GM12878 (cell line): ENCODE measurements at regions not wholly inside any gene's neighbourhood (a gene's known extent, or its start where the extent isn't known, plus 50 kb on each side); places are given as distances from the start of the nearest gene placed in this dataset.

ENCODE experiments used
- ATAC-seq: fragments of 200-7000 bp; cut with Tn5 transposase; 3 replicates; pipeline ENCODE4 v1.9.1; 2020; ENCODE audit warnings: mild to moderate bottlenecking, moderate library complexity
- BruUV-seq: library from RNA; stranded (reverse); fragments of 400-500 nt; replicated peaks from 2 replicates; lab custom pipeline; 2021; lab: Mats Ljungman, UMichigan
- CTCF ChIA-PET: fragments of 300-600 bp; sonication (Branson Sonifier 250); formaldehyde crosslinking; extraction: SDS; loops from one replicate; lab custom pipeline; 2021; ENCODE audit warnings: inconsistent platforms; lab: Yijun Ruan, JAX
- POLR2A ChIA-PET: fragments of 350-600 bp; formaldehyde crosslinking; extraction: SDS; loops from one replicate; lab custom pipeline; 2021; ENCODE audit warnings: inconsistent platforms; lab: Charles Lee
- RAD21 ChIA-PET: fragments of 300-600 bp; sonication (Branson Sonifier 250); formaldehyde crosslinking; loops from one replicate; lab custom pipeline; 2023; ENCODE audit warnings: antibody characterized with exemption; ENCODE audit not compliant: unreplicated experiment; lab: Charles Lee
- SMC1A ChIA-PET: fragments of 300-600 bp; sonication (Branson Sonifier 250); formaldehyde crosslinking; loops from one replicate; lab custom pipeline; 2023; ENCODE audit not compliant: unreplicated experiment, uncharacterized antibody; lab: Charles Lee
- DNase-seq: peaks from one replicate; pipeline ENCODE4 v3.0.0-alpha.2; 2011; ENCODE audit warnings: low read depth, low spot score
- FAIRE-seq: peaks from 3 replicates; lab custom pipeline; 2011; peaks lifted over from hg19 to GRCh38; lab: Jason Lieb, UNC
- H2AFZ ChIP-seq: 2 replicates; pipeline ENCODE4 v1.6.0; 2011; ENCODE audit warnings: low read depth, low read length, control low read depth; ENCODE audit not compliant: control insufficient read depth
- H3K27ac ChIP-seq: 2 replicates; pipeline ENCODE4 v1.5.1; 2011; ENCODE audit warnings: control low read depth; ENCODE audit not compliant: control insufficient read depth, insufficient read depth
- H3K27me3 ChIP-seq, 2 experiments: replicated peaks in 1 of 2; 2 replicates each; pipeline versions ENCODE4 v1.6.0 to v1.6.1; 2011; ENCODE audit warnings: low read length in 1 of 2; ENCODE audit not compliant: control insufficient read depth in 2 of 2, insufficient read depth in 2 of 2
- H3K36me3 ChIP-seq, 2 experiments: 2 replicates each; pipeline ENCODE4 v1.5.1; 2011; ENCODE audit warnings: low read length in 1 of 2; ENCODE audit not compliant: control insufficient read depth in 2 of 2, insufficient read depth in 2 of 2
- H3K4me1 ChIP-seq: 2 replicates; pipeline ENCODE4 v1.6.1; 2011; ENCODE audit warnings: mild to moderate bottlenecking, low read length, moderate library complexity, mixed read lengths; ENCODE audit not compliant: control insufficient read depth, insufficient read depth
- H3K4me2 ChIP-seq: 2 replicates; pipeline ENCODE4 v1.6.0; 2011; ENCODE audit warnings: control low read depth; ENCODE audit not compliant: control insufficient read depth, insufficient read depth
- H3K4me3 ChIP-seq: fragments of 200-600 bp; sonication (generic); 2 replicates; pipeline ENCODE4 v1.5.1; 2016
- H3K79me2 ChIP-seq: 2 replicates; pipeline ENCODE4 v1.6.0; 2011; ENCODE audit warnings: low read length; ENCODE audit not compliant: control insufficient read depth, insufficient read depth
- H3K9ac ChIP-seq: 2 replicates; pipeline ENCODE4 v1.8.0; 2011; ENCODE audit warnings: low read length, control low read depth, mixed read lengths; ENCODE audit not compliant: control insufficient read depth, insufficient read depth
- H3K9me3 ChIP-seq: replicated peaks from 3 replicates; pipeline ENCODE4 v1.5.1; 2011; ENCODE audit warnings: mild to moderate bottlenecking, low read length; ENCODE audit not compliant: control insufficient read depth, insufficient read depth
- H4K20me1 ChIP-seq: 2 replicates; pipeline ENCODE4 v1.6.0; 2011; ENCODE audit not compliant: control insufficient read depth, insufficient read depth
- BHLHE40 ChIP-seq, 2 experiments: fragments of 450-650 bp in 1 of 2; IDR thresholded peaks; 2 replicates each; pipeline ENCODE4 v1.6.1; 2011 to 2017; ENCODE audit warnings: low read depth in 2 of 2, borderline replicate concordance in 1 of 2, improper control_type of control experiment in 1 of 2, low read length in 1 of 2, mild to moderate bottlenecking in 1 of 2
- HDAC6 ChIP-seq: fragments of 200-600 bp; sonication (generic); IDR thresholded peaks from one replicate; pipeline ENCODE4 v1.8.0; 2017; ENCODE audit warnings: antibody characterized with exemption; ENCODE audit not compliant: unreplicated experiment
- IRF5 ChIP-seq: fragments of 450-650 bp; IDR thresholded peaks from 2 replicates; pipeline ENCODE4 v1.6.1; 2017; ENCODE audit warnings: borderline replicate concordance
- MTA3 ChIP-seq: IDR thresholded peaks from 2 replicates; pipeline ENCODE4 v1.6.1; 2012; ENCODE audit warnings: low read length, inconsistent platforms, borderline replicate concordance
- PML ChIP-seq: IDR thresholded peaks from 2 replicates; pipeline ENCODE4 v1.6.1; 2012; ENCODE audit warnings: low read length, inconsistent platforms
- POU2F2 ChIP-seq: IDR thresholded peaks from 3 replicates; pipeline ENCODE4 v1.6.1; 2011; ENCODE audit warnings: low read depth, mild to moderate bottlenecking, low read length, borderline replicate concordance
- SIX5 ChIP-seq: IDR thresholded peaks from 2 replicates; pipeline ENCODE4 v1.6.1; 2011; ENCODE audit warnings: mild to moderate bottlenecking, low read depth, low read length, moderate library complexity; ENCODE audit not compliant: severe bottlenecking
- SPI1 ChIP-seq: IDR thresholded peaks from 2 replicates; pipeline ENCODE4 v1.6.1; 2011; ENCODE audit warnings: low read depth, mild to moderate bottlenecking, low read length, moderate library complexity, borderline replicate concordance; ENCODE audit not compliant: insufficient read depth
- in situ Hi-C: fragments of 300-500 bp; cut with MboI; formaldehyde crosslinking; loops from 9 replicates; pipeline ENCODE4 v1.14.3; 2018; ENCODE audit warnings: mixed read lengths
- intact Hi-C: fragments of 100-400 bp; cut with micrococcal nuclease; formaldehyde crosslinking; loops from one replicate; pipeline ENCODE4 v1.14.2; 2022; ENCODE audit not compliant: unreplicated experiment
- TF ChIP-seq, protein P1 (sequence below): fragments of 450-650 bp; formaldehyde crosslinking; IDR thresholded peaks from 2 replicates; pipeline ENCODE4 v1.4.0; 2022; ENCODE audit warnings: mild to moderate bottlenecking, moderate library complexity

DNA sequence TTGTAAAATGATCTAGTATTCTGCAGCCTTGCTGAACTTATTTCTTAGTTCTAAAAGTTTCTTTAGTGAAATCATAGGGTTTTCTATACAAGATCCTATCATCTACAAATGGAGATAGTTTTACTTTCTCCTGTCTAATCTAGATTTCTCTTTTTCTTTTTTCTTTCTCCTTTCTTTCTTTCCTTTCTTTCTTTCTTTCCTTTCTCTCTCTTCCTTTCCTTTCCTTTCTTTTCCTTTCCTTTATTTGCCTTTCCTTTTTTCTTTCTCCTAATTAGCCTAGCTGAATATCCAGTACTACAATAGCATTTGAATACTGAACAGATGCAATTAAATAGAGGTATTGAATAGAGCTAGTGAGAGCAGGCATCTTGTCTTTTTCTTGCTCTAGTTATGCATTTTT is 186.6 kb upstream of the SPAG17 start:
- in situ Hi-C loops, result no loop called here
- no peaks in the 10 kb centered on the region for H3K4me1 ChIP-seq
- TF ChIP-seq HDAC6, result no peak
- TF ChIP-seq MTA3, result no peak
- no peak for TF ChIP-seq PML
- TF ChIP-seq POU2F2, result no peak
- TF ChIP-seq BHLHE40 (IDR thresholded peaks at IDR 0.05; ENCODE audit: borderline replicate concordance in 1 of 2, low read depth in 2 of 2, low read length in 1 of 2), result no peak
- TF ChIP-seq SPI1, result no peak
- TF ChIP-seq, protein P1, sequence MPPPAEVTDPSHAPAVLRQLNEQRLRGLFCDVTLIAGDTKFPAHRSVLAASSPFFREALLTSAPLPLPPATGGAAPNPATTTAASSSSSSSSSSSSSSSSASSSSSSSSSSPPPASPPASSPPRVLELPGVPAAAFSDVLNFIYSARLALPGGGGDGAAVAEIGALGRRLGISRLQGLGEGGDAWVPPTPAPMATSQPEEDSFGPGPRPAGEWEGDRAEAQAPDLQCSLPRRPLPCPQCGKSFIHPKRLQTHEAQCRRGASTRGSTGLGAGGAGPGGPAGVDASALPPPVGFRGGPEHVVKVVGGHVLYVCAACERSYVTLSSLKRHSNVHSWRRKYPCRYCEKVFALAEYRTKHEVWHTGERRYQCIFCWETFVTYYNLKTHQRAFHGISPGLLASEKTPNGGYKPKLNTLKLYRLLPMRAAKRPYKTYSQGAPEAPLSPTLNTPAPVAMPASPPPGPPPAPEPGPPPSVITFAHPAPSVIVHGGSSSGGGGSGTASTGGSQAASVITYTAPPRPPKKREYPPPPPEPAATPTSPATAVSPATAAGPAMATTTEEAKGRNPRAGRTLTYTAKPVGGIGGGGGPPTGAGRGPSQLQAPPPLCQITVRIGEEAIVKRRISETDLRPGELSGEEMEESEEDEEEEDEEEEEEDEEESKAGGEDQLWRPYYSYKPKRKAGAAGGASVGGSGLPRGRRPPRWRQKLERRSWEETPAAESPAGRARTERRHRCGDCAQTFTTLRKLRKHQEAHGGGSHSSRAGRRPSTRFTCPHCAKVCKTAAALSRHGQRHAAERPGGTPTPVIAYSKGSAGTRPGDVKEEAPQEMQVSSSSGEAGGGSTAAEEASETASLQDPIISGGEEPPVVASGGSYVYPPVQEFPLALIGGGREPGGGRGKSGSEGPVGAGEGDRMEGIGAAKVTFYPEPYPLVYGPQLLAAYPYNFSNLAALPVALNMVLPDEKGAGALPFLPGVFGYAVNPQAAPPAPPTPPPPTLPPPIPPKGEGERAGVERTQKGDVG (CRISPR knock-in tag), result no peak
- no peak for TF ChIP-seq IRF5
- no peak for TF ChIP-seq SIX5
- TF ChIP-seq, all 136 proteins: peak for 0
- ATAC-seq (no peak), FAIRE-seq (no peak), DNase-seq (no peak)
- H3K9me3 ChIP-seq, result no peaks in the 10 kb centered on the region
- no peaks in the 10 kb centered on the region for H3K79me2 ChIP-seq
- SMC1A ChIA-PET, result interaction anchor here (0.6 kb wide), 1 partner anchor 37 kb away, joined by 3 read pairs; no protein-coding TSS in a partner anchor
- no peak overlapping the region for H3K27ac ChIP-seq
- no peak overlapping the region for H3K4me3 ChIP-seq
- CTCF ChIA-PET, result interaction anchor here (0.7 kb wide), 1 partner anchor 83 kb away, joined by 3 read pairs; no protein-coding TSS in a partner anchor
- no peaks in the 10 kb centered on the region for H4K20me1 ChIP-seq
- no TSS peak for BruUV-seq
- no peaks in the 10 kb centered on the region for H3K36me3 ChIP-seq
- no peak overlapping the region for H2AFZ ChIP-seq
- intact Hi-C loops, result no loop called here
- H3K27me3 ChIP-seq, result no peaks in the 10 kb centered on the region
- RAD21 ChIA-PET, result no interaction called here
- POLR2A ChIA-PET, result no interaction called here
- H3K4me2 ChIP-seq, result no peak overlapping the region
- H3K9ac ChIP-seq, result no peak overlapping the region
